SU-DHL-6 (cell line): ENCODE measurements at regions not wholly inside any gene's neighbourhood (a gene's known extent, or its start where the extent isn't known, plus 50 kb on each side); places are given as distances from the start of the nearest gene placed in this dataset.

Experiments used
- EZH2phosphoT487 ChIP-seq: fragments of 200-600 bp; sonication (generic), shearing (Covaris generic); conservative IDR thresholded peaks from 2 replicates; pipeline ENCODE4 v1.6.1; 2018; ENCODE audit warnings: mild to moderate bottlenecking, antibody characterized with exemption, low read length, moderate library complexity, mixed read lengths
- TF ChIP-seq, protein P1 (sequence below): fragments of 200-600 bp; sonication (generic); IDR thresholded peaks from one replicate; pipeline ENCODE4 v1.5.1; 2017; ENCODE audit warnings: antibody characterized with exemption, mild to moderate bottlenecking, low read length, moderate library complexity; ENCODE audit not compliant: insufficient read depth, poor library complexity, severe bottlenecking

GRCh38 chr5:53260446-53260845 lies 150.9 kb upstream of the MOCS2 start:
- TF ChIP-seq, protein P1, sequence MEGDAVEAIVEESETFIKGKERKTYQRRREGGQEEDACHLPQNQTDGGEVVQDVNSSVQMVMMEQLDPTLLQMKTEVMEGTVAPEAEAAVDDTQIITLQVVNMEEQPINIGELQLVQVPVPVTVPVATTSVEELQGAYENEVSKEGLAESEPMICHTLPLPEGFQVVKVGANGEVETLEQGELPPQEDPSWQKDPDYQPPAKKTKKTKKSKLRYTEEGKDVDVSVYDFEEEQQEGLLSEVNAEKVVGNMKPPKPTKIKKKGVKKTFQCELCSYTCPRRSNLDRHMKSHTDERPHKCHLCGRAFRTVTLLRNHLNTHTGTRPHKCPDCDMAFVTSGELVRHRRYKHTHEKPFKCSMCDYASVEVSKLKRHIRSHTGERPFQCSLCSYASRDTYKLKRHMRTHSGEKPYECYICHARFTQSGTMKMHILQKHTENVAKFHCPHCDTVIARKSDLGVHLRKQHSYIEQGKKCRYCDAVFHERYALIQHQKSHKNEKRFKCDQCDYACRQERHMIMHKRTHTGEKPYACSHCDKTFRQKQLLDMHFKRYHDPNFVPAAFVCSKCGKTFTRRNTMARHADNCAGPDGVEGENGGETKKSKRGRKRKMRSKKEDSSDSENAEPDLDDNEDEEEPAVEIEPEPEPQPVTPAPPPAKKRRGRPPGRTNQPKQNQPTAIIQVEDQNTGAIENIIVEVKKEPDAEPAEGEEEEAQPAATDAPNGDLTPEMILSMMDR, result no peak
- TF ChIP-seq EZH2phosphoT487, result no peak
